HCT116 (cell line): ENCODE measurements at regions not wholly inside any gene's neighbourhood (a gene's known extent, or its start where the extent isn't known, plus 50 kb on each side); places are given as distances from the start of the nearest gene placed in this dataset.

Experiments used
- ATAC-seq: fragments of 200-7000 bp; cut with Tn5 transposase; 2 replicates; pipeline ENCODE4 v1.9.1; 2020; ENCODE audit warnings: mild to moderate bottlenecking, moderate library complexity
- BruUV-seq: library from RNA; stranded (reverse); fragments of 400-500 nt; replicated peaks from 2 replicates; lab custom pipeline; 2021; lab: Mats Ljungman, UMichigan
- CTCF ChIA-PET: fragments of 300-600 bp; sonication (Branson Sonifier 250); formaldehyde crosslinking; loops from one replicate; lab custom pipeline; 2021; ENCODE audit warnings: antibody characterized with exemption; lab: Charles Lee
- POLR2A ChIA-PET: fragments of 300-600, 350-600 bp; sonication (Branson Sonifier 250); formaldehyde crosslinking; loops from one replicate; lab custom pipeline; 2021; ENCODE audit warnings: antibody characterized with exemption; lab: Charles Lee
- RAD21 ChIA-PET, 2 experiments: fragments of 300-600 bp; sonication (Branson Sonifier 250); formaldehyde crosslinking; loops; one replicate each; lab custom pipeline; 2023; ENCODE audit warnings: low total read pairs in 2 of 2; ENCODE audit not compliant: uncharacterized antibody in 2 of 2, unreplicated experiment in 2 of 2, low non-redundant PET in 1 of 2; lab: Charles Lee
- DNase-seq: peaks from one replicate; pipeline ENCODE4 v3.0.0-alpha.2; 2010; ENCODE audit warnings: low read depth, low spot score
- H2AFZ ChIP-seq: fragments of 200-600 bp; shearing (Covaris generic), sonication (generic); 2 replicates; pipeline ENCODE4 v1.6.1; 2017; ENCODE audit warnings: low read depth, mixed run types, mixed read lengths, antibody characterized with exemption, low read length; ENCODE audit not compliant: poor library complexity, severe bottlenecking
- H3K27ac ChIP-seq: 2 replicates; pipeline ENCODE4 v1.5.1; 2012; ENCODE audit warnings: low read depth, low read length
- H3K27me3 ChIP-seq: fragments of 200-600 bp; sonication (generic); 2 replicates; pipeline ENCODE4 v1.6.1; 2016; ENCODE audit warnings: mixed run types, low read length, mixed read lengths; ENCODE audit not compliant: insufficient read depth
- H3K36me3 ChIP-seq, 2 experiments: fragments of 200-500 bp in 1 of 2; fragments of 200-600 bp in 1 of 2; sonication (Bioruptor generic) in 1 of 2; sonication (generic) in 1 of 2; 2 replicates each; pipeline versions ENCODE4 v1.5.1 to v1.6.1; 2014 to 2016; ENCODE audit warnings: low read length in 2 of 2, inconsistent platforms in 1 of 2, mixed read lengths in 1 of 2, mixed run types in 1 of 2; ENCODE audit not compliant: insufficient read depth in 2 of 2, control insufficient read depth in 1 of 2
- H3K4me1 ChIP-seq, 2 experiments: fragments of 200-600 bp in 1 of 2; sonication (generic) in 1 of 2; 2 replicates each; pipeline versions ENCODE4 v1.5.1 to v1.6.1; 2012 to 2017; ENCODE audit warnings: low read length in 2 of 2, inconsistent platforms in 1 of 2, mild to moderate bottlenecking in 1 of 2, mixed read lengths in 1 of 2, mixed run types in 1 of 2, moderate library complexity in 1 of 2; ENCODE audit not compliant: insufficient read depth in 2 of 2, control insufficient read depth in 1 of 2
- H3K4me2 ChIP-seq: fragments of 200-600 bp; sonication (generic); 2 replicates; pipeline ENCODE4 v1.6.1; 2017; ENCODE audit warnings: mixed run types, low read length, mixed read lengths
- H3K4me3 ChIP-seq, 2 experiments: fragments of 200-600 bp in 1 of 2; sonication (generic) in 1 of 2; replicated peaks in 1 of 2; 2 replicates each; pipeline ENCODE4 v1.5.1; 2011 to 2016; ENCODE audit warnings: low read length in 2 of 2, control low read depth in 1 of 2, low read depth in 1 of 2, mild to moderate bottlenecking in 1 of 2, mixed read lengths in 1 of 2, mixed run types in 1 of 2
- H3K79me2 ChIP-seq: fragments of 200-600 bp; sonication (generic); 2 replicates; pipeline ENCODE4 v1.6.1; 2017; ENCODE audit warnings: mild to moderate bottlenecking, mixed run types, low read length, moderate library complexity, mixed read lengths; ENCODE audit not compliant: insufficient read depth
- H3K9ac ChIP-seq: fragments of 200-600 bp; sonication (generic); 2 replicates; pipeline ENCODE4 v1.6.1; 2016; ENCODE audit warnings: low read length, mixed read lengths
- H3K9me2 ChIP-seq: fragments of 200-600 bp; sonication (generic), shearing (Covaris generic); 2 replicates; pipeline ENCODE4 v1.6.1; 2017; ENCODE audit warnings: mixed run types, mild to moderate bottlenecking, moderate library complexity; ENCODE audit not compliant: insufficient read depth
- H3K9me3 ChIP-seq, 2 experiments: fragments of 200-500 bp in 1 of 2; fragments of 200-600 bp in 1 of 2; sonication (Bioruptor generic) in 1 of 2; sonication (generic) in 1 of 2; 2 replicates each; pipeline ENCODE4 v1.6.1; 2014 to 2017; ENCODE audit warnings: low read length in 2 of 2, mixed read lengths in 2 of 2, inconsistent platforms in 1 of 2, low read depth in 1 of 2, mild to moderate bottlenecking in 1 of 2, mixed run types in 1 of 2, moderate library complexity in 1 of 2; ENCODE audit not compliant: control insufficient read depth in 1 of 2, insufficient read depth in 1 of 2
- H4K20me1 ChIP-seq: fragments of 200-600 bp; sonication (generic), shearing (Covaris generic); 2 replicates; pipeline ENCODE4 v1.6.1; 2017; ENCODE audit warnings: mixed run types, mild to moderate bottlenecking, moderate library complexity; ENCODE audit not compliant: insufficient read depth
- CEBPB ChIP-seq: IDR thresholded peaks from 2 replicates; pipeline ENCODE4 v1.6.1; 2012; ENCODE audit warnings: low read depth
- EGR1 ChIP-seq: IDR thresholded peaks from 2 replicates; pipeline ENCODE4 v1.6.1; 2012; ENCODE audit warnings: low read depth
- ELF1 ChIP-seq: IDR thresholded peaks from 2 replicates; pipeline ENCODE4 v1.6.1; 2012; ENCODE audit warnings: low read depth, borderline replicate concordance
- EZH2 ChIP-seq: fragments of 200-600 bp; sonication (generic); IDR thresholded peaks from 2 replicates; pipeline ENCODE4 v1.6.1; 2017; ENCODE audit warnings: antibody characterized with exemption, mixed run types
- EZH2phosphoT487 ChIP-seq: fragments of 200-600 bp; IDR thresholded peaks from 2 replicates; pipeline ENCODE4 v1.6.1; 2018; ENCODE audit warnings: antibody characterized with exemption, borderline replicate concordance
- FOSL1 ChIP-seq: IDR thresholded peaks from 2 replicates; pipeline ENCODE4 v1.6.1; 2012; ENCODE audit warnings: low read depth
- JUND ChIP-seq: IDR thresholded peaks from 2 replicates; pipeline ENCODE4 v1.6.1; 2012
- POLR2AphosphoS5 ChIP-seq: IDR thresholded peaks from 2 replicates; pipeline ENCODE4 v1.6.1; 2011; ENCODE audit warnings: mild to moderate bottlenecking, low read depth, low read length, moderate library complexity
- RAD21 ChIP-seq: IDR thresholded peaks from 2 replicates; pipeline ENCODE4 v1.6.1; 2012; ENCODE audit warnings: low read depth, mild to moderate bottlenecking
- SP1 ChIP-seq: IDR thresholded peaks from 2 replicates; pipeline ENCODE4 v1.6.1; 2012; ENCODE audit warnings: low read depth
- SRF ChIP-seq: IDR thresholded peaks from 2 replicates; pipeline ENCODE4 v1.6.1; 2012; ENCODE audit warnings: low read depth
- ZFX ChIP-seq: fragments of 450-650 bp; IDR thresholded peaks from 2 replicates; pipeline ENCODE4 v1.6.1; 2017
- ZNF274 ChIP-seq: fragments of 200-500 bp; sonication (Bioruptor generic); IDR thresholded peaks from 2 replicates; pipeline ENCODE4 v1.6.1; 2014; ENCODE audit warnings: mild to moderate bottlenecking, low read depth, low read length, inconsistent platforms
- intact Hi-C: fragments of 100-400 bp; cut with micrococcal nuclease; formaldehyde crosslinking; loops from 2 replicates; pipeline ENCODE4 v1.10.0; 2022
- TF ChIP-seq, protein P1 (sequence below): IDR thresholded peaks from 2 replicates; pipeline ENCODE4 v1.6.1; 2011; ENCODE audit warnings: mild to moderate bottlenecking, low read length, moderate library complexity; ENCODE audit not compliant: insufficient replicate concordance; ENCODE audit errors: extremely low read depth
- TF ChIP-seq, protein P2 (sequence below), 3 experiments: fragments of 200-600 bp in 1 of 3; sonication (generic) in 1 of 3; IDR thresholded peaks in 2 of 3; conservative IDR thresholded peaks in 1 of 3; 2 replicates each; pipeline ENCODE4 v1.5.1; 2012 to 2017; ENCODE audit warnings: low read depth in 2 of 3, low read length in 2 of 3, antibody characterized with exemption in 1 of 3, borderline replicate concordance in 1 of 3, control low read depth in 1 of 3, mild to moderate bottlenecking in 1 of 3, mixed read lengths in 1 of 3, mixed run types in 1 of 3, moderate library complexity in 1 of 3; ENCODE audit not compliant: insufficient read depth in 1 of 3
- TF ChIP-seq, protein P3 (sequence below): IDR thresholded peaks from 2 replicates; pipeline ENCODE4 v1.6.1; 2012
- TF ChIP-seq, protein P4 (sequence below): IDR thresholded peaks from 2 replicates; pipeline ENCODE4 v1.6.1; 2012

DNA sequence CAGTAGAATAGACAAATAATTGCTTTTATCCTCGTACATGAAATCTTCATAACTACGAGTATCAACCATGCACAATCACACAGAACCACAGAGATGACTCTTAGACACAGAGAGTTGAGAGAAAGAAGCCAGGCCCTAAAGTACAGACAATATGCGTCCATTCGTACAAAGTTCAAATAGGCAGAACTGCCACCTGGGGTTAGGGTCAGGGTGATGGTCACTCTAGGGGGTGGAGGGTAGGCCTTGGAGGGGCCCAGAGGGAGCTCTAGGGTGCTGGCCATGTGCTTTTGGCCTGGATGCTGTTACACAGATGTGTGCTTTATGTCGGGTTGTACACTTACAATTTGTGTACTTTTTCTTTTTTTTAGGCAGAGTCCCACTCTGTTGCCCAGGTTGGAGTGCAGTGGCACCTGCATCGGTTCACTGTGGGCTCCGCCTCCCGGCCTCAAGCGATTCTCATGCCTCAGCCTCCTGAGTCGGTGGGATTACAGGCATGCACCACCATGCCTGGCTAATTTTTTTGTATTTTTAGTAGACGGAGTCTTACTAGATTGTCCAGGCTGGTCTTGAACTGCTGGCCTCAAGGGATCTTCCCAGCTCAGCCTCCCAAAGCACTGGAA, 65.9 kb upstream of the KLF13 start:
- TF ChIP-seq ZNF274 = no peak
- no peak for TF ChIP-seq POLR2AphosphoS5
- no peak for TF ChIP-seq EZH2phosphoT487
- no peak for TF ChIP-seq FOSL1
- TF ChIP-seq SRF = no peak
- TF ChIP-seq, protein P1, sequence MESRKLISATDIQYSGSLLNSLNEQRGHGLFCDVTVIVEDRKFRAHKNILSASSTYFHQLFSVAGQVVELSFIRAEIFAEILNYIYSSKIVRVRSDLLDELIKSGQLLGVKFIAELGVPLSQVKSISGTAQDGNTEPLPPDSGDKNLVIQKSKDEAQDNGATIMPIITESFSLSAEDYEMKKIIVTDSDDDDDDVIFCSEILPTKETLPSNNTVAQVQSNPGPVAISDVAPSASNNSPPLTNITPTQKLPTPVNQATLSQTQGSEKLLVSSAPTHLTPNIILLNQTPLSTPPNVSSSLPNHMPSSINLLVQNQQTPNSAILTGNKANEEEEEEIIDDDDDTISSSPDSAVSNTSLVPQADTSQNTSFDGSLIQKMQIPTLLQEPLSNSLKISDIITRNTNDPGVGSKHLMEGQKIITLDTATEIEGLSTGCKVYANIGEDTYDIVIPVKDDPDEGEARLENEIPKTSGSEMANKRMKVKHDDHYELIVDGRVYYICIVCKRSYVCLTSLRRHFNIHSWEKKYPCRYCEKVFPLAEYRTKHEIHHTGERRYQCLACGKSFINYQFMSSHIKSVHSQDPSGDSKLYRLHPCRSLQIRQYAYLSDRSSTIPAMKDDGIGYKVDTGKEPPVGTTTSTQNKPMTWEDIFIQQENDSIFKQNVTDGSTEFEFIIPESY = no peak
- no peak for TF ChIP-seq EZH2
- no peak for TF ChIP-seq EGR1
- TF ChIP-seq CEBPB = no peak
- TF ChIP-seq, protein P2, sequence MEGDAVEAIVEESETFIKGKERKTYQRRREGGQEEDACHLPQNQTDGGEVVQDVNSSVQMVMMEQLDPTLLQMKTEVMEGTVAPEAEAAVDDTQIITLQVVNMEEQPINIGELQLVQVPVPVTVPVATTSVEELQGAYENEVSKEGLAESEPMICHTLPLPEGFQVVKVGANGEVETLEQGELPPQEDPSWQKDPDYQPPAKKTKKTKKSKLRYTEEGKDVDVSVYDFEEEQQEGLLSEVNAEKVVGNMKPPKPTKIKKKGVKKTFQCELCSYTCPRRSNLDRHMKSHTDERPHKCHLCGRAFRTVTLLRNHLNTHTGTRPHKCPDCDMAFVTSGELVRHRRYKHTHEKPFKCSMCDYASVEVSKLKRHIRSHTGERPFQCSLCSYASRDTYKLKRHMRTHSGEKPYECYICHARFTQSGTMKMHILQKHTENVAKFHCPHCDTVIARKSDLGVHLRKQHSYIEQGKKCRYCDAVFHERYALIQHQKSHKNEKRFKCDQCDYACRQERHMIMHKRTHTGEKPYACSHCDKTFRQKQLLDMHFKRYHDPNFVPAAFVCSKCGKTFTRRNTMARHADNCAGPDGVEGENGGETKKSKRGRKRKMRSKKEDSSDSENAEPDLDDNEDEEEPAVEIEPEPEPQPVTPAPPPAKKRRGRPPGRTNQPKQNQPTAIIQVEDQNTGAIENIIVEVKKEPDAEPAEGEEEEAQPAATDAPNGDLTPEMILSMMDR (IDR thresholded peaks at IDR 0.05 in 2 of 3, conservative IDR thresholded peaks at IDR 0.05 in 1 of 3; ENCODE audit: borderline replicate concordance in 1 of 3, insufficient read depth in 1 of 3, low read depth in 2 of 3, low read length in 2 of 3) = no peak
- TF ChIP-seq RAD21 = no peak
- no peak for TF ChIP-seq ELF1
- no peak for TF ChIP-seq ZFX
- TF ChIP-seq, protein P3, sequence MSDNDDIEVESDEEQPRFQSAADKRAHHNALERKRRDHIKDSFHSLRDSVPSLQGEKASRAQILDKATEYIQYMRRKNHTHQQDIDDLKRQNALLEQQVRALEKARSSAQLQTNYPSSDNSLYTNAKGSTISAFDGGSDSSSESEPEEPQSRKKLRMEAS = no peak
- no peak for TF ChIP-seq SP1
- TF ChIP-seq JUND = no peak
- TF ChIP-seq, protein P4, sequence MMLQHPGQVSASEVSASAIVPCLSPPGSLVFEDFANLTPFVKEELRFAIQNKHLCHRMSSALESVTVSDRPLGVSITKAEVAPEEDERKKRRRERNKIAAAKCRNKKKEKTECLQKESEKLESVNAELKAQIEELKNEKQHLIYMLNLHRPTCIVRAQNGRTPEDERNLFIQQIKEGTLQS = no peak

More for the DNA sequence above, 65.9 kb upstream of the KLF13 start:
- Histone ChIP-seq H3K9ac (no peak overlapping the region), H3K36me3 (no peaks in the 10 kb centered on the region), H3K9me3 (no peaks in the 10 kb centered on the region), H3K9me2 (no peaks in the 10 kb centered on the region), H3K4me2 (no peak overlapping the region), H2AFZ (no peak overlapping the region), H3K27ac (no peak overlapping the region), H4K20me1 (no peaks in the 10 kb centered on the region), H3K79me2 (no peaks in the 10 kb centered on the region), H3K4me3 (no peak overlapping the region), H3K27me3 (no peaks in the 10 kb centered on the region), H3K4me1 (peaks cover 0 to 3% of the 10 kb centered on the region in 2 experiments; a peak in 1 of 4 replicates)
- ChIA-PET CTCF (no interaction called here), POLR2A (no interaction called here), RAD21 (no interaction called here)
- intact Hi-C loops = no loop called here
- ATAC-seq = no peak
- no TSS peak for BruUV-seq
- no peak for DNase-seq
